K562 (cell line): ENCODE measurements at regions not wholly inside any gene's neighbourhood (a gene's known extent, or its start where the extent isn't known, plus 50 kb on each side); places are given as distances from the start of the nearest gene placed in this dataset.

ENCODE experiments used
- ATAC-seq: fragments of 200-7000 bp; cut with Tn5 transposase; 3 replicates; pipeline ENCODE4 v1.9.1; 2020; ENCODE audit warnings: moderate library complexity
- BruUV-seq: library from RNA; stranded (reverse); fragments of 400-500 nt; replicated peaks from 2 replicates; lab custom pipeline; 2021; lab: Mats Ljungman, UMichigan
- CTCF ChIA-PET: fragments of 300-600 bp; formaldehyde crosslinking; extraction: SDS; loops from one replicate; lab custom pipeline; 2021; ENCODE audit warnings: low intra/inter-chr PET ratio; lab: Yijun Ruan, JAX
- POLR2A ChIA-PET: fragments of 300-600, 350-650 bp; sonication (Branson Sonifier 250); formaldehyde crosslinking; extraction: SDS; loops from one replicate; lab custom pipeline; 2021; ENCODE audit warnings: antibody characterized with exemption, inconsistent platforms; lab: Yijun Ruan, JAX
- DNase-seq, 4 experiments: peaks; one replicate each; pipeline versions ENCODE4 v3.0.0 to v3.0.0-alpha.2; 2011 to 2018; ENCODE audit warnings: low spot score in 3 of 4, mixed read lengths in 3 of 4; ENCODE audit errors: extremely low read depth in 1 of 4
- FAIRE-seq: peaks from 2 replicates; lab custom pipeline; 2011; peaks lifted over from hg19 to GRCh38; lab: Jason Lieb, UNC
- H2AFZ ChIP-seq: 2 replicates; pipeline ENCODE4 v1.6.0; 2011; ENCODE audit warnings: low read depth, low read length, control low read depth, inconsistent platforms
- H3K27ac ChIP-seq: fragments of 200-600 bp; 3 replicates; pipeline ENCODE4 v1.8.0; 2011; ENCODE audit warnings: low read depth, mild to moderate bottlenecking, control low read depth, inconsistent platforms, low read length, moderate library complexity, mixed read lengths; ENCODE audit errors: extremely low read depth
- H3K27me3 ChIP-seq, 2 experiments: fragments of 300-600 bp in 1 of 2; 2 replicates in 1 of 2; 3 replicates in 1 of 2; pipeline versions ENCODE4 v1.6.0 to v1.8.0; 2011; ENCODE audit warnings: inconsistent platforms in 2 of 2, low read length in 2 of 2, mild to moderate bottlenecking in 1 of 2, mixed read lengths in 1 of 2, moderate library complexity in 1 of 2; ENCODE audit not compliant: control insufficient read depth in 2 of 2, insufficient read depth in 2 of 2
- H3K36me3 ChIP-seq: fragments of 300-600 bp; 3 replicates; pipeline ENCODE4 v1.8.0; 2011; ENCODE audit warnings: mild to moderate bottlenecking, low read length, inconsistent platforms; ENCODE audit not compliant: control insufficient read depth, insufficient read depth
- H3K4me1 ChIP-seq, 2 experiments: fragments of 200-600 bp in 1 of 2; replicated peaks in 1 of 2; 2 replicates in 1 of 2; 3 replicates in 1 of 2; pipeline versions ENCODE4 v1.5.1 to v1.8.0; 2011; ENCODE audit warnings: inconsistent platforms in 2 of 2, low read length in 2 of 2, mild to moderate bottlenecking in 1 of 2, mixed read lengths in 1 of 2, moderate library complexity in 1 of 2; ENCODE audit not compliant: control insufficient read depth in 2 of 2, insufficient read depth in 2 of 2
- H3K4me2 ChIP-seq: 2 replicates; pipeline ENCODE4 v1.6.1; 2011; ENCODE audit warnings: low read length, control low read depth, inconsistent platforms, mixed read lengths; ENCODE audit not compliant: insufficient read depth
- H3K4me3 ChIP-seq: fragments of 200-600 bp; sonication (generic), shearing (Covaris generic); 2 replicates; pipeline ENCODE4 v1.5.1; 2016; ENCODE audit warnings: control low read depth, inconsistent platforms
- H3K79me2 ChIP-seq: fragments of 200-600 bp; 3 replicates; pipeline ENCODE4 v1.8.0; 2011; ENCODE audit warnings: low read length, inconsistent platforms; ENCODE audit not compliant: control insufficient read depth, insufficient read depth
- H3K9ac ChIP-seq, 2 experiments: 2 replicates each; pipeline versions ENCODE4 v1.6.0 to v1.6.1; 2011; ENCODE audit warnings: low read depth in 2 of 2, low read length in 2 of 2, control low read depth in 1 of 2, inconsistent platforms in 1 of 2, mild to moderate bottlenecking in 1 of 2, mixed read lengths in 1 of 2; ENCODE audit not compliant: insufficient read depth in 1 of 2
- H3K9me1 ChIP-seq: one replicate; pipeline ENCODE4 v1.6.0; 2011; ENCODE audit warnings: inconsistent platforms, mild to moderate bottlenecking, low read length, moderate library complexity; ENCODE audit not compliant: control insufficient read depth, insufficient read depth
- H3K9me3 ChIP-seq: replicated peaks from 2 replicates; pipeline ENCODE4 v1.5.1; 2011; ENCODE audit warnings: low read depth, low read length, inconsistent platforms; ENCODE audit not compliant: control insufficient read depth, insufficient read depth
- H4K20me1 ChIP-seq: replicated peaks from 2 replicates; pipeline ENCODE4 v1.6.1; 2011; ENCODE audit warnings: low read length, inconsistent platforms, mixed read lengths; ENCODE audit not compliant: control insufficient read depth, insufficient read depth
- FOXP4 ChIP-seq: sonication (generic); formaldehyde crosslinking; IDR thresholded peaks from 2 replicates; pipeline ENCODE4 v1.8.0; 2022; ENCODE audit warnings: mild to moderate bottlenecking, missing genetic modification reagents, borderline replicate concordance
- HDAC6 ChIP-seq: IDR thresholded peaks from 2 replicates; pipeline ENCODE4 v1.6.1; 2012; ENCODE audit warnings: low read depth, mild to moderate bottlenecking, control low read depth, inconsistent platforms, low read length, moderate library complexity
- HNRNPLL ChIP-seq: fragments of 200-400 bp; formaldehyde crosslinking; IDR thresholded peaks from 2 replicates; pipeline ENCODE4 v1.6.1; 2017; ENCODE audit warnings: low read length, low read depth, mild to moderate bottlenecking; ENCODE audit not compliant: poor library complexity, severe bottlenecking
- MBD1 ChIP-seq: fragments of 250-450 bp; sonication (Bioruptor Pico); IDR thresholded peaks from 2 replicates; pipeline ENCODE4 v1.8.0; 2022; ENCODE audit warnings: inconsistent platforms
- MED1 ChIP-seq: sonication (generic); formaldehyde crosslinking; IDR thresholded peaks from 2 replicates; pipeline ENCODE4 v1.8.1; 2023; ENCODE audit warnings: missing genetic modification reagents, borderline replicate concordance
- MXD1 ChIP-seq: fragments of 250-450 bp; sonication (Bioruptor Pico); IDR thresholded peaks from 2 replicates; pipeline ENCODE4 v1.8.0; 2021; ENCODE audit warnings: borderline replicate concordance, mild to moderate bottlenecking, moderate library complexity; ENCODE audit not compliant: poor library complexity, severe bottlenecking
- NFRKB ChIP-seq: fragments of 450-650 bp; IDR thresholded peaks from 2 replicates; pipeline ENCODE4 v1.6.1; 2016; ENCODE audit warnings: low read depth
- PURB ChIP-seq: sonication (generic); formaldehyde crosslinking; IDR thresholded peaks from 2 replicates; pipeline ENCODE4 v1.9.0; 2021; ENCODE audit warnings: low read depth, mild to moderate bottlenecking, missing genetic modification reagents
- SLC30A9 ChIP-seq: fragments of 250-450 bp; sonication (Bioruptor Pico); IDR thresholded peaks from 2 replicates; pipeline ENCODE4 v1.8.0; 2022; ENCODE audit warnings: mild to moderate bottlenecking, moderate library complexity
- SMC3 ChIP-seq: conservative IDR thresholded peaks from 2 replicates; pipeline ENCODE4 v1.6.1; 2011; ENCODE audit warnings: low read depth, low read length, improper control_type of control experiment; ENCODE audit not compliant: insufficient read depth
- TOE1 ChIP-seq, 2 experiments: fragments of 450-650 bp in 1 of 2; sonication (generic) in 1 of 2; formaldehyde crosslinking in 1 of 2; IDR thresholded peaks; 2 replicates each; pipeline versions ENCODE4 v1.7.1 to v1.8.0; 2016 to 2022; ENCODE audit warnings: borderline replicate concordance in 2 of 2, mild to moderate bottlenecking in 2 of 2, antibody characterized with exemption in 1 of 2, inconsistent platforms in 1 of 2, low read depth in 1 of 2, missing genetic modification reagents in 1 of 2, moderate library complexity in 1 of 2
- UBTF ChIP-seq, 2 experiments: IDR thresholded peaks; 2 replicates each; pipeline ENCODE4 v1.6.1; 2012; ENCODE audit warnings: improper control_type of control experiment in 2 of 2, low read depth in 2 of 2, low read length in 2 of 2, borderline replicate concordance in 1 of 2
- XRCC3 ChIP-seq: fragments of 450-650 bp; IDR thresholded peaks from 2 replicates; pipeline ENCODE4 v1.6.1; 2017; ENCODE audit warnings: mild to moderate bottlenecking, moderate library complexity
- ZNF121 ChIP-seq: sonication (generic); formaldehyde crosslinking; conservative IDR thresholded peaks from 2 replicates; pipeline ENCODE4 v1.8.0; 2022; ENCODE audit warnings: missing genetic modification reagents
- ZNF23 ChIP-seq: fragments of 250-450 bp; sonication (Bioruptor Pico); IDR thresholded peaks from 2 replicates; pipeline ENCODE4 v1.4.0; 2020; ENCODE audit warnings: mild to moderate bottlenecking
- ZNF561 ChIP-seq: fragments of 450-650 bp; formaldehyde crosslinking; conservative IDR thresholded peaks from 2 replicates; pipeline ENCODE4 v1.4.0; 2020; ENCODE audit warnings: mild to moderate bottlenecking, moderate library complexity
- ZNF589 ChIP-seq: fragments of 200-800 bp; sonication (Bioruptor generic); IDR thresholded peaks from 2 replicates; pipeline ENCODE4 v1.6.1; 2016; ENCODE audit warnings: low read depth, missing genetic modification characterization, missing compliant biosample characterization
- WGBS: fragments of 100-300 bp; shearing (Covaris generic); methylation state at CpG from one replicate; pipeline ENCODE4 v1.1.6; 2016; ENCODE audit warnings: low coverage, mixed read lengths; ENCODE audit not compliant: insufficient coverage; ENCODE audit errors: missing lambda C conversion rate; 5-methylcytosine and 5-hydroxymethylcytosine counted together
- in situ Hi-C: fragments of 300-500 bp; cut with MboI; formaldehyde crosslinking; loops from 4 replicates; pipeline ENCODE4 v1.15.0; 2018; ENCODE audit warnings: inconsistent platforms, mixed read lengths
- intact Hi-C: fragments of 100-400 bp; cut with micrococcal nuclease; formaldehyde crosslinking; loops from 2 replicates; pipeline ENCODE4 v1.14.2; 2022

- H4K20me1 ChIP-seq = no peaks in the 10 kb centered on the region
- H3K27me3 ChIP-seq = no peaks in the 10 kb centered on the region
- in situ Hi-C loops (no loop called here), intact Hi-C loops (no loop called here)
- 0% methylated on average over 3 of the region's 3 CpGs for WGBS
- H3K36me3 ChIP-seq = no peaks in the 10 kb centered on the region
- FAIRE-seq (no peak), ATAC-seq (no peak), DNase-seq (no peak)
- H3K79me2 ChIP-seq = no peaks in the 10 kb centered on the region
- H3K4me1 ChIP-seq = no peaks in the 10 kb centered on the region
- no peak overlapping the region for H3K9ac ChIP-seq
- no peak overlapping the region for H2AFZ ChIP-seq
- H3K9me3 ChIP-seq = no peaks in the 10 kb centered on the region
- no peak overlapping the region for H3K4me2 ChIP-seq
- ChIA-PET CTCF (no interaction called here), POLR2A (no interaction called here)
- no peaks in the 10 kb centered on the region for H3K9me1 ChIP-seq
- H3K4me3 ChIP-seq = no peak overlapping the region
- BruUV-seq = no TSS peak
- no peak overlapping the region for H3K27ac ChIP-seq
- no peak for TF ChIP-seq MBD1 (CRISPR knock-in tag)
- TF ChIP-seq MED1 = no peak
- no peak for TF ChIP-seq HNRNPLL
- no peak for TF ChIP-seq TOE1 (IDR thresholded peaks at IDR 0.05; ENCODE audit: borderline replicate concordance)
- TF ChIP-seq TOE1 (CRISPR knock-in tag; IDR thresholded peaks at IDR 0.05; ENCODE audit: borderline replicate concordance, low read depth) = no peak
- no peak for TF ChIP-seq SMC3
- TF ChIP-seq SLC30A9 = no peak
- TF ChIP-seq PURB (CRISPR knock-in tag) = no peak
- no peak for TF ChIP-seq NFRKB
- TF ChIP-seq XRCC3 = no peak
- no peak for TF ChIP-seq UBTF (IDR thresholded peaks at IDR 0.05; ENCODE audit: borderline replicate concordance in 1 of 2, low read depth in 2 of 2, low read length in 2 of 2)
- TF ChIP-seq HDAC6 = no peak
- TF ChIP-seq FOXP4 (CRISPR knock-in tag) = no peak
- TF ChIP-seq ZNF589 (CRISPR knock-in tag) = no peak
- no peak for TF ChIP-seq MXD1
- TF ChIP-seq ZNF23 (CRISPR knock-in tag) = no peak
- TF ChIP-seq ZNF561 (CRISPR knock-in tag) = no peak
- no peak for TF ChIP-seq ZNF121 (CRISPR knock-in tag)
Observed at GRCh38 chr4:115945026-115945425, 831.6 kb upstream of the NDST4 start.
